Esophagus muscularis mucosa (tissue), 3 donors: ENCODE measurements at regions not wholly inside any gene's neighbourhood (a gene's known extent, or its start where the extent isn't known, plus 50 kb on each side); places are given as distances from the start of the nearest gene placed in this dataset.

ENCODE experiments used
- CTCF ChIP-seq, 3 experiments: fragments of 200-600 bp in 2 of 3; fragments of 450-650 bp in 1 of 3; sonication (generic) in 2 of 3; IDR thresholded peaks; one replicate each; pipeline ENCODE4 v1.5.1; 2017 to 2019; ENCODE audit warnings: antibody characterized with exemption in 3 of 3, mild to moderate bottlenecking in 2 of 3, moderate library complexity in 1 of 3
- POLR2AphosphoS5 ChIP-seq, 2 donors: sonication (generic); formaldehyde crosslinking; IDR thresholded peaks; one replicate each; pipeline ENCODE4 v1.6.1; 2017; ENCODE audit warnings: antibody characterized with exemption in 2 of 2

GRCh38 chr5:165574100-165574499 is 2068.7 kb downstream of the MAT2B start:
- TF ChIP-seq CTCF (IDR thresholded peaks at IDR 0.05) = no peak
- no peak for TF ChIP-seq POLR2AphosphoS5 (IDR thresholded peaks at IDR 0.05)
